SK-N-SH (cell line): ENCODE measurements at regions not wholly inside any gene's neighbourhood (a gene's known extent, or its start where the extent isn't known, plus 50 kb on each side); places are given as distances from the start of the nearest gene placed in this dataset.

ENCODE experiments used
- EP300 ChIP-seq, 2 experiments: IDR thresholded peaks; 2 replicates each; pipeline versions ENCODE4 v1.4.0 to v1.6.1; 2012; ENCODE audit warnings: borderline replicate concordance in 1 of 2, low read depth in 1 of 2, low read length in 1 of 2
- EZH2phosphoT487 ChIP-seq: fragments of 200-600 bp; sonication (generic); IDR thresholded peaks from 2 replicates; pipeline ENCODE4 v1.6.1; 2017; ENCODE audit warnings: low read depth, mixed run types, mild to moderate bottlenecking, antibody characterized with exemption, moderate library complexity, borderline replicate concordance
- FOXJ3 ChIP-seq: sonication (generic); formaldehyde crosslinking; IDR thresholded peaks from 2 replicates; pipeline ENCODE4 v1.5.1; 2020; ENCODE audit warnings: mild to moderate bottlenecking, missing genetic modification reagents
- NFIC ChIP-seq: IDR thresholded peaks from 2 replicates; pipeline ENCODE4 v1.4.0; 2012; ENCODE audit warnings: borderline replicate concordance
- POLR2AphosphoS5 ChIP-seq: IDR thresholded peaks from 2 replicates; pipeline ENCODE4 v1.6.1; 2012; ENCODE audit warnings: low read depth, low read length
- RCOR1 ChIP-seq: fragments of 150-350 bp; IDR thresholded peaks from 2 replicates; pipeline ENCODE4 v1.6.1; 2017; ENCODE audit warnings: antibody characterized with exemption, low read length
- RFX5 ChIP-seq: IDR thresholded peaks from 2 replicates; pipeline ENCODE4 v1.6.1; 2012; ENCODE audit warnings: mild to moderate bottlenecking, improper control_type of control experiment, low read length
- RXRA ChIP-seq: IDR thresholded peaks from 2 replicates; pipeline ENCODE4 v1.4.0; 2012; ENCODE audit warnings: low read depth, mild to moderate bottlenecking, borderline replicate concordance
- TF ChIP-seq, protein P1 (sequence below): IDR thresholded peaks from 2 replicates; pipeline ENCODE4 v1.6.1; 2012; ENCODE audit warnings: mild to moderate bottlenecking, low read depth, low read length, moderate library complexity
- TF ChIP-seq, protein P2 (sequence below): fragments of 200-600 bp; sonication (generic); IDR thresholded peaks from 2 replicates; pipeline ENCODE4 v1.6.1; 2017; ENCODE audit warnings: antibody characterized with exemption, mild to moderate bottlenecking, moderate library complexity

DNA sequence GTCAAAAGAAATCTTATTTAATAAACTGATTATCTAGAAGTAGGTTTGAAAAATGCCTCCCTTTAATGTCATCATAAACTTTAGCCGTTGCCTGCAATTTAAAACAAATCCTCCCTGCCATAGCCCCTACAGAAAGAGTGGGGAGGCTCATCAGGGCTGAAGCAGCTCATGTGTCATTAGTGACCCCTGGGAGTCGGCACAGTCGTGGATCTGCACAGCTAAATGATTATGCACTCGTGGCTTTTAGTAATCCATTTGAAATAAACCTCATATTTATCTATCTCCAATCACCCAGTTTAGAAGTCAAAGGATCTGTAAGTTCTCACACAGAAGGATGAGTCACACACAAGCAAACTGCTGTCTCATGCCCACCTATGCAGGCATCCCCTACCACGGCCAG is 277.3 kb downstream of the SS18 start:
- TF ChIP-seq, protein P1, sequence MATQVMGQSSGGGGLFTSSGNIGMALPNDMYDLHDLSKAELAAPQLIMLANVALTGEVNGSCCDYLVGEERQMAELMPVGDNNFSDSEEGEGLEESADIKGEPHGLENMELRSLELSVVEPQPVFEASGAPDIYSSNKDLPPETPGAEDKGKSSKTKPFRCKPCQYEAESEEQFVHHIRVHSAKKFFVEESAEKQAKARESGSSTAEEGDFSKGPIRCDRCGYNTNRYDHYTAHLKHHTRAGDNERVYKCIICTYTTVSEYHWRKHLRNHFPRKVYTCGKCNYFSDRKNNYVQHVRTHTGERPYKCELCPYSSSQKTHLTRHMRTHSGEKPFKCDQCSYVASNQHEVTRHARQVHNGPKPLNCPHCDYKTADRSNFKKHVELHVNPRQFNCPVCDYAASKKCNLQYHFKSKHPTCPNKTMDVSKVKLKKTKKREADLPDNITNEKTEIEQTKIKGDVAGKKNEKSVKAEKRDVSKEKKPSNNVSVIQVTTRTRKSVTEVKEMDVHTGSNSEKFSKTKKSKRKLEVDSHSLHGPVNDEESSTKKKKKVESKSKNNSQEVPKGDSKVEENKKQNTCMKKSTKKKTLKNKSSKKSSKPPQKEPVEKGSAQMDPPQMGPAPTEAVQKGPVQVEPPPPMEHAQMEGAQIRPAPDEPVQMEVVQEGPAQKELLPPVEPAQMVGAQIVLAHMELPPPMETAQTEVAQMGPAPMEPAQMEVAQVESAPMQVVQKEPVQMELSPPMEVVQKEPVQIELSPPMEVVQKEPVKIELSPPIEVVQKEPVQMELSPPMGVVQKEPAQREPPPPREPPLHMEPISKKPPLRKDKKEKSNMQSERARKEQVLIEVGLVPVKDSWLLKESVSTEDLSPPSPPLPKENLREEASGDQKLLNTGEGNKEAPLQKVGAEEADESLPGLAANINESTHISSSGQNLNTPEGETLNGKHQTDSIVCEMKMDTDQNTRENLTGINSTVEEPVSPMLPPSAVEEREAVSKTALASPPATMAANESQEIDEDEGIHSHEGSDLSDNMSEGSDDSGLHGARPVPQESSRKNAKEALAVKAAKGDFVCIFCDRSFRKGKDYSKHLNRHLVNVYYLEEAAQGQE = no peak
- TF ChIP-seq NFIC = no peak
- no peak for TF ChIP-seq RCOR1
- TF ChIP-seq POLR2AphosphoS5 = no peak
- TF ChIP-seq, protein P2, sequence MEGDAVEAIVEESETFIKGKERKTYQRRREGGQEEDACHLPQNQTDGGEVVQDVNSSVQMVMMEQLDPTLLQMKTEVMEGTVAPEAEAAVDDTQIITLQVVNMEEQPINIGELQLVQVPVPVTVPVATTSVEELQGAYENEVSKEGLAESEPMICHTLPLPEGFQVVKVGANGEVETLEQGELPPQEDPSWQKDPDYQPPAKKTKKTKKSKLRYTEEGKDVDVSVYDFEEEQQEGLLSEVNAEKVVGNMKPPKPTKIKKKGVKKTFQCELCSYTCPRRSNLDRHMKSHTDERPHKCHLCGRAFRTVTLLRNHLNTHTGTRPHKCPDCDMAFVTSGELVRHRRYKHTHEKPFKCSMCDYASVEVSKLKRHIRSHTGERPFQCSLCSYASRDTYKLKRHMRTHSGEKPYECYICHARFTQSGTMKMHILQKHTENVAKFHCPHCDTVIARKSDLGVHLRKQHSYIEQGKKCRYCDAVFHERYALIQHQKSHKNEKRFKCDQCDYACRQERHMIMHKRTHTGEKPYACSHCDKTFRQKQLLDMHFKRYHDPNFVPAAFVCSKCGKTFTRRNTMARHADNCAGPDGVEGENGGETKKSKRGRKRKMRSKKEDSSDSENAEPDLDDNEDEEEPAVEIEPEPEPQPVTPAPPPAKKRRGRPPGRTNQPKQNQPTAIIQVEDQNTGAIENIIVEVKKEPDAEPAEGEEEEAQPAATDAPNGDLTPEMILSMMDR = no peak
- TF ChIP-seq RFX5 = no peak
- TF ChIP-seq FOXJ3 (CRISPR knock-in tag) = no peak
- no peak for TF ChIP-seq EP300 (IDR thresholded peaks at IDR 0.05; ENCODE audit: borderline replicate concordance in 1 of 2, low read depth in 1 of 2, low read length in 1 of 2)
- no peak for TF ChIP-seq EZH2phosphoT487
- TF ChIP-seq RXRA = no peak
